ENCODE measurements at regions not wholly inside any gene's neighbourhood (a gene's known extent, or its start where the extent isn't known, plus 50 kb on each side); places are given as distances from the start of the nearest gene placed in this dataset.

DNA sequence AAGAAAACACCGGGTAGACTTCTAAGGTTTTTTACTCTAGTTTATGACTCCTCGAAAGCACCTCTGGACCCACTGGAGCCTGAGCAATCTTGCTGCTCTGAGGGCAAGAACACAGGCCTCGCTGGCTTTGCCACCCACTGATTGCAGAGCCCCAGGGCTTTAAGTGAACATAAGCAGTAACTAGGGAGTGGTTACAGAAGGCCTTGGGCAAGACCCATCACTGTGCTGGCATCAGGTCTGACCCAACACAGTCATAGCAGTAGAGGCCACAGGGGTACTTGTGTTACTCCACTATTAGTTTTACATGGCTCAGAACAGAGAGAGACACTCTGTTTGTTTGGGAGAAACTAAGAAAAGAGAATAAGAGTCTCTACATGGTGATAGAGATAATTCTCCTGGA is 684.5 kb downstream of the FAM181B start:
- ATAC-seq (no peak), DNase-seq (ENCODE audit: low read depth, low spot score) (no peak), FAIRE-seq (no peak)
- H3K27ac ChIP-seq (ENCODE audit: control insufficient read depth, insufficient read depth): no peak overlapping the region
- no peaks in the 10 kb centered on the region; the same call in 2 of the 3 replicates for H3K9me3 ChIP-seq (replicated peaks; ENCODE audit: control insufficient read depth, insufficient read depth, low read length)
- no peaks in the 10 kb centered on the region for H3K79me2 ChIP-seq (ENCODE audit: control insufficient read depth, insufficient read depth, low read length)
- H3K27me3 ChIP-seq (replicated peaks in 1 of 2; ENCODE audit: control insufficient read depth in 2 of 2, insufficient read depth in 2 of 2, low read length in 1 of 2): no peaks in the 10 kb centered on the region
- ChIA-PET POLR2A (no interaction called here), CTCF (no interaction called here), SMC1A (ENCODE audit: uncharacterized antibody, unreplicated experiment) (no interaction called here), RAD21 (ENCODE audit: unreplicated experiment) (no interaction called here)
- no TSS peak for BruUV-seq (replicated peaks)
- no peak overlapping the region for H3K4me3 ChIP-seq
- H3K36me3 ChIP-seq (ENCODE audit: control insufficient read depth in 2 of 2, insufficient read depth in 2 of 2, low read length in 1 of 2): no peaks in the 10 kb centered on the region
- intact Hi-C loops (cut with micrococcal nuclease; ENCODE audit: unreplicated experiment) (no loop called here), in situ Hi-C loops (cut with MboI) (no loop called here)
- no peak overlapping the region for H3K9ac ChIP-seq (ENCODE audit: control insufficient read depth, insufficient read depth, low read length)
- WGBS (ENCODE audit: insufficient coverage, insufficient replicate concordance, low lambda C conversion rate, missing lambda C conversion rate): 0% methylated on average over 3 of the region's 3 CpGs
- no peaks in the 10 kb centered on the region for H3K4me1 ChIP-seq (ENCODE audit: control insufficient read depth, insufficient read depth, low read length)
- no peak overlapping the region for H3K4me2 ChIP-seq (ENCODE audit: control insufficient read depth, insufficient read depth)
- TF ChIP-seq MTA2 (IDR thresholded peaks at IDR 0.05; ENCODE audit: low read depth) (no peak), BMI1 (IDR thresholded peaks at IDR 0.05; ENCODE audit: borderline replicate concordance) (no peak), SUZ12 (IDR thresholded peaks at IDR 0.05; ENCODE audit: unreplicated experiment) (no peak), IKZF2 (IDR thresholded peaks at IDR 0.05) (no peak), NBN (IDR thresholded peaks at IDR 0.05) (no peak)
- TF ChIP-seq, protein P1, sequence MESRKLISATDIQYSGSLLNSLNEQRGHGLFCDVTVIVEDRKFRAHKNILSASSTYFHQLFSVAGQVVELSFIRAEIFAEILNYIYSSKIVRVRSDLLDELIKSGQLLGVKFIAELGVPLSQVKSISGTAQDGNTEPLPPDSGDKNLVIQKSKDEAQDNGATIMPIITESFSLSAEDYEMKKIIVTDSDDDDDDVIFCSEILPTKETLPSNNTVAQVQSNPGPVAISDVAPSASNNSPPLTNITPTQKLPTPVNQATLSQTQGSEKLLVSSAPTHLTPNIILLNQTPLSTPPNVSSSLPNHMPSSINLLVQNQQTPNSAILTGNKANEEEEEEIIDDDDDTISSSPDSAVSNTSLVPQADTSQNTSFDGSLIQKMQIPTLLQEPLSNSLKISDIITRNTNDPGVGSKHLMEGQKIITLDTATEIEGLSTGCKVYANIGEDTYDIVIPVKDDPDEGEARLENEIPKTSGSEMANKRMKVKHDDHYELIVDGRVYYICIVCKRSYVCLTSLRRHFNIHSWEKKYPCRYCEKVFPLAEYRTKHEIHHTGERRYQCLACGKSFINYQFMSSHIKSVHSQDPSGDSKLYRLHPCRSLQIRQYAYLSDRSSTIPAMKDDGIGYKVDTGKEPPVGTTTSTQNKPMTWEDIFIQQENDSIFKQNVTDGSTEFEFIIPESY (IDR thresholded peaks at IDR 0.05): no peak
- TF ChIP-seq, protein P2, sequence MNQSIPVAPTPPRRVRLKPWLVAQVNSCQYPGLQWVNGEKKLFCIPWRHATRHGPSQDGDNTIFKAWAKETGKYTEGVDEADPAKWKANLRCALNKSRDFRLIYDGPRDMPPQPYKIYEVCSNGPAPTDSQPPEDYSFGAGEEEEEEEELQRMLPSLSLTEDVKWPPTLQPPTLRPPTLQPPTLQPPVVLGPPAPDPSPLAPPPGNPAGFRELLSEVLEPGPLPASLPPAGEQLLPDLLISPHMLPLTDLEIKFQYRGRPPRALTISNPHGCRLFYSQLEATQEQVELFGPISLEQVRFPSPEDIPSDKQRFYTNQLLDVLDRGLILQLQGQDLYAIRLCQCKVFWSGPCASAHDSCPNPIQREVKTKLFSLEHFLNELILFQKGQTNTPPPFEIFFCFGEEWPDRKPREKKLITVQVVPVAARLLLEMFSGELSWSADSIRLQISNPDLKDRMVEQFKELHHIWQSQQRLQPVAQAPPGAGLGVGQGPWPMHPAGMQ (IDR thresholded peaks at IDR 0.05; ENCODE audit: borderline replicate concordance): no peak
- no peaks in the 10 kb centered on the region for H4K20me1 ChIP-seq (ENCODE audit: control insufficient read depth, insufficient read depth)
- no peak overlapping the region for H2AFZ ChIP-seq (ENCODE audit: control insufficient read depth, low read depth, low read length)
